ENCODE measurements at regions not wholly inside any gene's neighbourhood (a gene's known extent, or its start where the extent isn't known, plus 50 kb on each side); places are given as distances from the start of the nearest gene placed in this dataset.
"Not testable (repeated sequence)": the region's sequence is repeated elsewhere in the genome, so short reads cannot be mapped to it uniquely, and the experiment has no call there.

DNA sequence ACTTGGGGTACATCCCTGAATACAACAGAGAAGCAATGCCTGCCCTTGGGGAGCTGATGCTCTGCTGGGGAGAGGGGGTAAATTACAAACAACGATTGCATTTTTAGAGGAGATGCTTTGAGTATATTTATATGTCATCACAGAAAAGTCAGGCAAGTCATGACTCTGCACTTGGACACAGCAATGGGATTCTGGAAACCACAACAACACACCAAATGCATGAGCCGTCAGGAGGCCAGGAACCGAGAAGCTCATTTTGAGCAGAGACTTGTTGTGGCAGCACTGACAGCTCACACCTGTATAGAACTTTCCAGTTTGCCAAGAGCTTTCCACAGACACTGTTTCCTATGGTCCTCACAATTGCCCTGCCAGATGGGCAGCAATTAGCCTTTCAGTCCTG, 113.2 kb upstream of the RBPJ start:
- no peak for ATAC-seq
- H3K9me3 ChIP-seq, result no peaks in the 10 kb centered on the region
- H3K4me3 ChIP-seq, result no peak overlapping the region
- DNase-seq, result no peak
- intact Hi-C loops (cut with DNase I), result no loop called here
- no peaks in the 10 kb centered on the region for H3K36me3 ChIP-seq
- TF ChIP-seq, protein P1, sequence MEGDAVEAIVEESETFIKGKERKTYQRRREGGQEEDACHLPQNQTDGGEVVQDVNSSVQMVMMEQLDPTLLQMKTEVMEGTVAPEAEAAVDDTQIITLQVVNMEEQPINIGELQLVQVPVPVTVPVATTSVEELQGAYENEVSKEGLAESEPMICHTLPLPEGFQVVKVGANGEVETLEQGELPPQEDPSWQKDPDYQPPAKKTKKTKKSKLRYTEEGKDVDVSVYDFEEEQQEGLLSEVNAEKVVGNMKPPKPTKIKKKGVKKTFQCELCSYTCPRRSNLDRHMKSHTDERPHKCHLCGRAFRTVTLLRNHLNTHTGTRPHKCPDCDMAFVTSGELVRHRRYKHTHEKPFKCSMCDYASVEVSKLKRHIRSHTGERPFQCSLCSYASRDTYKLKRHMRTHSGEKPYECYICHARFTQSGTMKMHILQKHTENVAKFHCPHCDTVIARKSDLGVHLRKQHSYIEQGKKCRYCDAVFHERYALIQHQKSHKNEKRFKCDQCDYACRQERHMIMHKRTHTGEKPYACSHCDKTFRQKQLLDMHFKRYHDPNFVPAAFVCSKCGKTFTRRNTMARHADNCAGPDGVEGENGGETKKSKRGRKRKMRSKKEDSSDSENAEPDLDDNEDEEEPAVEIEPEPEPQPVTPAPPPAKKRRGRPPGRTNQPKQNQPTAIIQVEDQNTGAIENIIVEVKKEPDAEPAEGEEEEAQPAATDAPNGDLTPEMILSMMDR (IDR thresholded peaks at IDR 0.05), result no peak
- peaks cover 16% of the 10 kb centered on the region for H3K4me1 ChIP-seq
- no peak overlapping the region for H3K27ac ChIP-seq
- H3K27me3 ChIP-seq (ENCODE audit: low read depth), result no peaks in the 10 kb centered on the region

DNA sequence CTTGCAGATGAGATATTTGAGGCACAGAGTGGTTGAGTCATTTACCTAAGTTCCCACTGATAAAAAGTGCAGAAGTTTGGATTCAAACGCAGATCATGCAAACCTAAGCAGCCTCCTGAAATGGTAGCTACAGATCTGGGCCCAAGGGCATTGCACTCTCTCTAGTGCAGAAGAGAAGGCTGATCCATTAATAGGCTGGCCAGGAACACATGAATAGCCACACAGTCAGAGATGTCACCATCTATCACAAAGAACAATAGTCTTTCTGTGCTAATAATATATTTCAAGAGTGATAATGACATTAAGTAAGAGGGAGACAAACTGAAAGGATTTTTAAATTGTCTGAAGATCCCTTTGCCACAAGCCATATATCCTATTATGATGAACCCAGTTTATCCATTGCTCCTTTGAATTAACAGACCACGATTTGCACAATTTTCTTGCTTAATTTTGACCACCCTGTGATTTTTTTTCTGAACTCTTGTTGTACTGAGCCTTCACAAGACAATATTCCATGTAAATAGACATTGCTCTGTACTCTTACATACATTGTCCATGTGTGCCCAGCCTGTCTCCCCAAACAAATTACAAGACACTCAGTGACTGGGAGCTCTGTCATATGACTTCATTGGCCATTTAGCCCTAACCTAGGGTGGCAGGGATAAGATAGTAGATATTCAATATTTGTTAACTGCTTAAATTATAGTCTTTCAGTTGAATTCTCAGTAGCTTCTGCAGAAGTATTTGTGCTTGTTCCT, 112.4 kb upstream of the RBPJ start:
- no peaks in the 10 kb centered on the region for H3K36me3 ChIP-seq
- H3K4me1 ChIP-seq, result peaks cover 16% of the 10 kb centered on the region
- intact Hi-C loops (cut with DNase I), result no loop called here
- no peak for ATAC-seq
- H3K9me3 ChIP-seq, result no peaks in the 10 kb centered on the region
- no peak for DNase-seq
- peaks cover 3% of the 10 kb centered on the region for H3K27me3 ChIP-seq (ENCODE audit: low read depth)
- H3K4me3 ChIP-seq, result no peak overlapping the region
- TF ChIP-seq, protein P1 (IDR thresholded peaks at IDR 0.05), result no peak
- no peak overlapping the region for H3K27ac ChIP-seq

DNA sequence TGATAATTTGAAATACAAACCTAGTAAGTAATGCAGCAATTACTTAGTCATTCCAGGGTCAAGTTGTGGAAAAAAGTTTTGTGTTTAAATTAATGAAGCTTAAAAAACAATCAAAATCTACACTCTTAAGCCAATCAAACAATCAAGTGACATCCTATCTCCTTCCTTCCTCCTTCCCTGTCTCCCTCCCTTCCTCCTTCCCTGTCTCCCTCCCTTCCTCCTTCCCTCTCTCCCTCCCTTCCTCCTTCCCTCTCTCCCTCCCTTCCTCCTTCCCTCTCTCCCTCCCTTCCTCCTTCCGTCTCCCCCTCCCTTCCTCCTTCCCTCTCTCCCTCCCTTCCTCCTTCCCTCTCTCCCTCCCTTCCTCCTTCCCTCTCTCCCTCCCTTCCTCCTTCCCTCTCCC, 111.4 kb upstream of the RBPJ start:
- peaks cover 16% of the 10 kb centered on the region for H3K4me1 ChIP-seq
- intact Hi-C loops (cut with DNase I); H3K9me3 ChIP-seq; H3K4me3 ChIP-seq; H3K36me3 ChIP-seq; H3K27ac ChIP-seq; H3K27me3 ChIP-seq (ENCODE audit: low read depth); DNase-seq; ATAC-seq: not testable (repeated sequence)

DNA sequence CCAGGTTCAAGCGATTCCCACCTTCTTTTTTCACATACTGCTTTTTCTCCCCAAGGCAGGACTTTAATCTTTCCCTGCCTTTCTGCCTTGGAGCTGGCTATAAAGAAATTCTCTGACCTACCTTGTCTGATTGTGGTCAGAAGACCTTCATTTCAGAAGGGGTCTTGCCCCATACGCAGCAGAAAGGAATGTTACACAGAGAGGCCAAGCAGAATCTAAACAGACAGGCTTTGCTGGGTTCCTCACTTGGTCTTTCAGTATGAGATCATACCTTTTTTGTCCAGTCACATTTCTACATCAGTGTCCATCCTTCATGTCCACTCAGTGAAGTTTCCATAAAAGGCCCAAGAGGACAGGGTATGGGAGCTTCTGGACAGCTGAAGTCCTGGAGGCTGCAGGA, 108.3 kb upstream of the RBPJ start:
- peaks cover 7% of the 10 kb centered on the region for H3K4me1 ChIP-seq
- no peaks in the 10 kb centered on the region for H3K36me3 ChIP-seq
- no peak overlapping the region for H3K4me3 ChIP-seq
- intact Hi-C loops (cut with DNase I), result no loop called here
- no peak for ATAC-seq
- H3K27ac ChIP-seq, result no peak overlapping the region
- TF ChIP-seq, protein P1 (IDR thresholded peaks at IDR 0.05), result no peak
- no peak for DNase-seq
- H3K9me3 ChIP-seq, result no peaks in the 10 kb centered on the region
- peaks cover 3% of the 10 kb centered on the region for H3K27me3 ChIP-seq (ENCODE audit: low read depth)

DNA sequence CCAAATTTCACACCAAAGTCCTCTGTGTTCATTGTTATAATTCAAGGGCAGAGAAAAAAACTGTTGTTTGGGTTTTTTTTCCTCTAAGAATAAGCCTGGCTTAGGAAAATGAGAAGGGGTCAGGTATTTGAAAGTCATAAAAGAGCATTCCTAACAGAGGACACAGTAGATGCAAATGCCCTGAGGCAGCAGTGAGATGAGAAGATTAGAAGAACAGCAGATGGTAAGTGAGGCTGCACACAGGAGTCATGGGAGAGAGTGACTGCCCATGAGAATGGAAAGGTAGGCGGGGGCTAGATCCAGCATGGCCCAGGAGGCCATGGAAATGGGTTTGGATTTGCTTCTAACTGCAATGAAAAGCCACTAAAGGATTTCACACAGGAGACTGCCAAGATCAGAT, 107.5 kb upstream of the RBPJ start:
- ATAC-seq (no peak), DNase-seq (no peak)
- Histone ChIP-seq H3K27me3 (ENCODE audit: low read depth) (peaks cover 3% of the 10 kb centered on the region), H3K4me1 (no peaks in the 10 kb centered on the region), H3K36me3 (no peaks in the 10 kb centered on the region), H3K27ac (no peak overlapping the region), H3K4me3 (no peak overlapping the region), H3K9me3 (no peaks in the 10 kb centered on the region)
- TF ChIP-seq, protein P1 (IDR thresholded peaks at IDR 0.05), result no peak
- intact Hi-C loops (cut with DNase I), result no loop called here

DNA sequence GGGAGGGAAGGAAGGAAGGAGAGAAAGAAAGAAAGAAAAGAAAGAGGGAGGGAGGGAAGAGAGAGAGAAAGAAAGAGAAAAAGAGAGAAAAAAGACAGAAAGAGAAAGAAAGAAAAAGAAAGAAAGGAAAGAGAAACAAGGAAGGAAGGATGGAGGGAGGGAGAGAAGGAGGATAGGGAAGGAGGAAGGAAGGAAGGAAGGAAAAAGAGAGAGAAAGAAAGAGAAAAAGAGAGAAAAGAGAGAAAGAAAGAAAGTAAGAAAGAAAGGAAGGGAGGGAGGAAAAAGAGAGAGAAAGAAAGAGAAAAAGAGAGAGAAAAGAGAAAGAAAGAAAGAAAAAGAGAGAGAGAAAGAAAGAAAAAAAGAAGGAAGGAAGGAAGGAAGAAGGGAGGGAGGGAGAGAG, 105.8 kb upstream of the RBPJ start:
- Histone ChIP-seq H3K36me3 (no peaks in the 10 kb centered on the region), H3K9me3 (no peaks in the 10 kb centered on the region), H3K27ac (no peak overlapping the region), H3K4me1 (peaks cover 4% of the 10 kb centered on the region), H3K27me3 (ENCODE audit: low read depth) (peaks cover 3% of the 10 kb centered on the region), H3K4me3 (no peak overlapping the region)
- TF ChIP-seq, protein P1 (IDR thresholded peaks at IDR 0.05), result no peak
- intact Hi-C loops (cut with DNase I), result no loop called here
- ATAC-seq, result no peak
- no peak for DNase-seq

Measured in lower lobe of right lung (tissue), 2 donors.